OCI-M2 (cell line): ENCODE measurements at regions not wholly inside any gene's neighbourhood (a gene's known extent, or its start where the extent isn't known, plus 50 kb on each side); places are given as distances from the start of the nearest gene placed in this dataset.

Experiments
- DNase-seq: peaks from one replicate; lab custom pipeline; 2025; ENCODE audit not compliant: unreplicated experiment; lab: John Stamatoyannopoulos, UW

GRCh38 chr10:123519861-123520260 lies 146.3 kb upstream of the GPR26 start:
- no peak for DNase-seq

- DNase-seq, result no peak
These were observed 145.1 kb upstream of the GPR26 start for GRCh38 chr10:123521076-123521475.

- DNase-seq, result no peak
These were observed 144.6 kb upstream of the GPR26 start for GRCh38 chr10:123521556-123521955.

- no peak for DNase-seq
These were observed 143.3 kb upstream of the GPR26 start for GRCh38 chr10:123522702-123523312.

GRCh38 chr10:123523833-123524232 lies 142.3 kb upstream of the GPR26 start:
- DNase-seq, result no peak

- no peak for DNase-seq
These were observed 139.6 kb upstream of the GPR26 start for GRCh38 chr10:123526356-123527064.

GRCh38 chr10:123527151-123527550 lies 139.0 kb upstream of the GPR26 start:
- no peak for DNase-seq

- DNase-seq, result no peak
These were observed 136.9 kb upstream of the GPR26 start for GRCh38 chr10:123529146-123529760.

GRCh38 chr10:123530166-123530870 lies 135.8 kb upstream of the GPR26 start:
- DNase-seq, result no peak

- DNase-seq, result no peak
These were observed 130.8 kb upstream of the GPR26 start for GRCh38 chr10:123535386-123535785.

- DNase-seq, result no peak
These were observed 129.8 kb upstream of the GPR26 start for GRCh38 chr10:123536176-123536845.

GRCh38 chr10:123537188-123537961 lies 128.8 kb upstream of the GPR26 start:
- DNase-seq, result no peak

GRCh38 chr10:123538401-123539320 lies 127.5 kb upstream of the GPR26 start:
- no peak for DNase-seq

GRCh38 chr10:123544986-123545385 lies 121.2 kb upstream of the GPR26 start:
- DNase-seq, result no peak

GRCh38 chr10:123548770-123549169 lies 117.4 kb upstream of the GPR26 start:
- no peak for DNase-seq

GRCh38 chr10:123549761-123550454 lies 116.2 kb upstream of the GPR26 start:
- DNase-seq, result no peak

- DNase-seq, result no peak
These were observed 115.5 kb upstream of the GPR26 start for GRCh38 chr10:123550675-123551096.

GRCh38 chr10:123551259-123551658 lies 114.9 kb upstream of the GPR26 start:
- DNase-seq, result no peak
